GM23338 (cell line): ENCODE measurements at regions not wholly inside any gene's neighbourhood (a gene's known extent, or its start where the extent isn't known, plus 50 kb on each side); places are given as distances from the start of the nearest gene placed in this dataset.
"Not testable (repeated sequence)": the region's sequence is repeated elsewhere in the genome, so short reads cannot be mapped to it uniquely, and the experiment has no call there.

Experiments used
- ATAC-seq: fragments of 200-7000 bp; cut with Tn5 transposase; 3 replicates; pipeline ENCODE4 v1.9.1; 2020
- DNase-seq: peaks from one replicate; pipeline ENCODE4 v3.0.0-alpha.2; 2015; ENCODE audit warnings: low spot score
- H2AFZ ChIP-seq: fragments of 200-600 bp; sonication (generic); 2 replicates; pipeline ENCODE4 v1.8.0; 2016; ENCODE audit warnings: antibody characterized with exemption, mild to moderate bottlenecking, moderate library complexity
- H3F3A ChIP-seq: fragments of 200-600 bp; sonication (generic); replicated peaks from 2 replicates; pipeline ENCODE4 v1.8.0; 2017; ENCODE audit warnings: antibody characterized with exemption, mixed run types, low read depth
- H3K27ac ChIP-seq: fragments of 200-600 bp; sonication (generic); 2 replicates; pipeline ENCODE4 v1.6.1; 2016; ENCODE audit warnings: low read depth
- H3K27me3 ChIP-seq: fragments of 200-600 bp; sonication (generic); 2 replicates; pipeline ENCODE4 v1.8.0; 2016; ENCODE audit warnings: mild to moderate bottlenecking, mixed run types, moderate library complexity; ENCODE audit not compliant: insufficient read depth
- H3K36me3 ChIP-seq: fragments of 200-600 bp; sonication (generic); 2 replicates; pipeline ENCODE4 v1.8.0; 2016; ENCODE audit warnings: mild to moderate bottlenecking; ENCODE audit not compliant: insufficient read depth
- H3K4me1 ChIP-seq: fragments of 200-600 bp; sonication (generic); 2 replicates; pipeline ENCODE4 v1.8.0; 2016; ENCODE audit warnings: mild to moderate bottlenecking, moderate library complexity; ENCODE audit not compliant: insufficient read depth
- H3K4me2 ChIP-seq: fragments of 200-600 bp; sonication (generic); 2 replicates; pipeline ENCODE4 v1.7.1; 2017; ENCODE audit warnings: mixed run types
- H3K4me3 ChIP-seq: fragments of 200-600 bp; sonication (generic); 2 replicates; pipeline ENCODE4 v1.6.1; 2016; ENCODE audit warnings: mixed run types
- H3K79me2 ChIP-seq: fragments of 200-600 bp; sonication (generic); replicated peaks from 2 replicates; pipeline ENCODE4 v1.8.0; 2017; ENCODE audit warnings: mild to moderate bottlenecking; ENCODE audit not compliant: insufficient read depth
- H3K9me2 ChIP-seq: fragments of 200-600 bp; sonication (generic); 2 replicates; pipeline ENCODE4 v1.8.0; 2017; ENCODE audit not compliant: insufficient read depth
- H4K20me1 ChIP-seq: fragments of 200-600 bp; sonication (generic); replicated peaks from 2 replicates; pipeline ENCODE4 v1.8.0; 2017; ENCODE audit warnings: mild to moderate bottlenecking; ENCODE audit not compliant: insufficient read depth
- H3K27ac Mint-ChIP-seq: 2 replicates; pipeline ENCODE4 v1.8.0; 2020; ENCODE audit warnings: inconsistent platforms, mild to moderate bottlenecking, moderate library complexity, mixed read lengths
- H3K27me3 Mint-ChIP-seq: 3 replicates; pipeline ENCODE4 v1.8.0; 2022; ENCODE audit warnings: low read depth, mild to moderate bottlenecking, moderate library complexity, mixed read lengths, inconsistent platforms; ENCODE audit not compliant: insufficient read depth, poor library complexity
- H3K36me3 Mint-ChIP-seq: 3 replicates; pipeline ENCODE4 v1.8.0; 2021; ENCODE audit warnings: low read depth, mild to moderate bottlenecking, inconsistent platforms, moderate library complexity, mixed read lengths
- H3K4me1 Mint-ChIP-seq: 3 replicates; pipeline ENCODE4 v1.8.0; 2020; ENCODE audit warnings: mild to moderate bottlenecking, inconsistent platforms, mixed read lengths
- H3K4me3 Mint-ChIP-seq: 3 replicates; pipeline ENCODE4 v1.8.0; 2021; ENCODE audit warnings: moderate library complexity, mild to moderate bottlenecking, inconsistent platforms, mixed read lengths
- H3K9me3 Mint-ChIP-seq: 3 replicates; pipeline ENCODE4 v1.8.0; 2020; ENCODE audit warnings: moderate library complexity, mild to moderate bottlenecking, inconsistent platforms, mixed read lengths
- CREB1 ChIP-seq: fragments of 250-450 bp; sonication (Bioruptor Pico); IDR thresholded peaks from 2 replicates; pipeline ENCODE4 v1.5.0; 2020; ENCODE audit warnings: low read depth, mild to moderate bottlenecking, moderate library complexity
- EZH2 ChIP-seq: fragments of 200-600 bp; sonication (generic); IDR thresholded peaks from one replicate; pipeline ENCODE4 v1.8.0; 2017; ENCODE audit warnings: antibody characterized with exemption, mild to moderate bottlenecking, low read depth; ENCODE audit not compliant: unreplicated experiment
- EZH2phosphoT487 ChIP-seq: fragments of 200-600 bp; sonication (generic); IDR thresholded peaks from one replicate; pipeline ENCODE4 v1.8.1; 2018; ENCODE audit warnings: antibody characterized with exemption; ENCODE audit not compliant: unreplicated experiment
- JUNB ChIP-seq: IDR thresholded peaks from one replicate; pipeline ENCODE4 v1.6.1; 2016; ENCODE audit warnings: antibody characterized with exemption; ENCODE audit not compliant: unreplicated experiment
- POLR2AphosphoS5 ChIP-seq: IDR thresholded peaks from 2 replicates; pipeline ENCODE4 v1.6.1; 2016; ENCODE audit warnings: antibody characterized with exemption, low read depth
- ZNF331 ChIP-seq: fragments of 250-450 bp; sonication (Bioruptor Pico); IDR thresholded peaks from 2 replicates; pipeline ENCODE4 v1.5.0; 2020; ENCODE audit warnings: low read depth, mild to moderate bottlenecking, moderate library complexity
- TF ChIP-seq, protein P1 (sequence below): fragments of 250-450 bp; sonication (Bioruptor Pico); IDR thresholded peaks from 2 replicates; pipeline ENCODE4 v1.5.0; 2020; ENCODE audit warnings: mild to moderate bottlenecking, moderate library complexity
- TF ChIP-seq, protein P2 (sequence below): IDR thresholded peaks from one replicate; pipeline ENCODE4 v1.6.1; 2018; ENCODE audit warnings: antibody characterized with exemption; ENCODE audit not compliant: unreplicated experiment
- TF ChIP-seq, protein P3 (sequence below), 2 experiments: fragments of 200-600 bp in 1 of 2; sonication (generic) in 1 of 2; conservative IDR thresholded peaks; 2 replicates each; pipeline versions ENCODE4 v1.5.1 to v1.6.1; 2016 to 2017; ENCODE audit warnings: antibody characterized with exemption in 2 of 2, low read depth in 2 of 2, mild to moderate bottlenecking in 2 of 2, moderate library complexity in 1 of 2

DNA sequence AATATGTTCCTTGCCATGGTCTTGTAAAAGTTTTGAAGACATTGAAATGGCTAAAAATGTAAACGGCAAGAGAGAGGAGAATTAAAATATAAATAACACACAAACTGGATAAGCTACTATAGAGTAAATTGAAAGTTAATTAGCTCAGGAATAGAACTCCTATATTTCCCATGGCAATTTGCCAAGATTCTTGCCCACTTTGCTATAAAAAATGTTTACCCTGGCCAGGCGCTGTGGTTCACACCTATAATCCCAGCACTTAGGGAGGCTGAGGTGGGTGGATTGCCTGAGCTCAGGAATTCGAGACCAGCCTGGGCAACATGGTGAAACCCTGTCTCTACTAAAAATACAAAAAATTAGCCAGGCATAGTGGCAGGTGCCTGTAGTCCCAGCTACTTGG lies 138.6 kb downstream of the S1PR1 start:
- not testable (repeated sequence) for ATAC-seq, H3K27me3 Mint-ChIP-seq, H4K20me1 ChIP-seq, H3K36me3 ChIP-seq, H3K79me2 ChIP-seq, H3K36me3 Mint-ChIP-seq, H3F3A ChIP-seq, H3K9me2 ChIP-seq, H3K9me3 Mint-ChIP-seq, H2AFZ ChIP-seq, H3K27ac ChIP-seq, H3K27ac Mint-ChIP-seq, H3K27me3 ChIP-seq, H3K4me2 ChIP-seq, H3K4me3 Mint-ChIP-seq, H3K4me3 ChIP-seq, H3K4me1 ChIP-seq, DNase-seq
- H3K4me1 Mint-ChIP-seq = peaks cover 17% of the 10 kb centered on the region

DNA sequence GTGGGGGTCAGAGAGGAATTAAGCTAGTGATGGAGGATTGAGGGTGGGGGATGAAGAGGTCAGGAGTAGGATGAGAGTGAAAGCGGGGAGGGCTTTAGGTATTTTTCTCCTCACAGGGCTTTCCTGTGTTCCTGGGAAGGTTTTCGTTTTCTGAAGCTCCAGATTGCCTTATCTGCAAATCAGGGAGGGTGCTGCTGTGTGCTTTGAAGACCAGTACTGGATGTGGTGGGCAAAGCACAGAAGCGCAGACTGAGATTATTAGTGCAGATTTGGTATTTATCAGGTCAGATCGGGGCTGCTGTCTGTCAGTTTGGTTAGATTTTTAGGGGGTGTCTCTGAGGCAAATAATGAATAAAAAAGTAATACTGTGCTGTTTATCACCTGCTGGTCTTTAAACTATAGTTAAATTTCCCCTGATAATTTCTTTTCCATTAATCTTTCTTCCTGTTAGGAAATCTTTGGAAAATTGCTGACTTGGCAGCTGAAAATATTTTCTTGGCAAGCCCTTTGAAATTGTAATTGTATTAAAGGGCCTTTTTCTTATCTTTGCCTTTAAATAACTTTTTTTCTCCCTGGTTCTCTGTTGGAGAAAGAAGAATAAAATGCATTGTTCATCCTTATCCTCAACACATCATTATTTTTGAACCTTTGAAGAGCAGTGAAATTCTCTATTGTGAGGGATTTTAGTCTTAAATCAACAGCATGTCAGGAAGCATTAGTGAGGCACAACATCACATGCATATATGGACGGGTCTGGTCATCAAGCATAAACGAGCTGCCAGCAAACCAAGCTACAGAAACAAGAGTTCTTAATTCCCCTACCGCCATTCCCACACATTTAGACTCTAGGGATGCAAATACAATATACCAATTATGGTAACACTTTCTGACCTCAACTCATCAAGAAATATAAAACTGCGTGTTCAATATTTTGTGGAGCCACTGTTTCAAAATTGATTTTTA lies 139.6 kb downstream of the S1PR1 start:
- H3K36me3 Mint-ChIP-seq = peaks cover 3% of the 10 kb centered on the region; the same call in 1 of the 3 replicates
- H3K4me3 Mint-ChIP-seq = no peak overlapping the region
- no peaks in the 10 kb centered on the region for H3K27me3 ChIP-seq
- H2AFZ ChIP-seq = no peak overlapping the region; the same call in 1 of the 2 replicates
- H3K79me2 ChIP-seq = no peaks in the 10 kb centered on the region
- H4K20me1 ChIP-seq = no peaks in the 10 kb centered on the region
- H3K27ac Mint-ChIP-seq = no peak overlapping the region
- no peaks in the 10 kb centered on the region; the same call in 2 of the 3 replicates for H3K9me3 Mint-ChIP-seq
- peaks cover 9% of the 10 kb centered on the region; the same call in 1 of the 2 replicates for H3K4me1 ChIP-seq
- no peaks in the 10 kb centered on the region for H3F3A ChIP-seq
- no peak overlapping the region for H3K4me2 ChIP-seq
- H3K9me2 ChIP-seq = peaks cover 9% of the 10 kb centered on the region
- no peak overlapping the region for H3K27ac ChIP-seq
- DNase-seq = no peak
- ATAC-seq = no peak
- no peaks in the 10 kb centered on the region for H3K36me3 ChIP-seq
- H3K4me1 Mint-ChIP-seq = peaks cover 27% of the 10 kb centered on the region
- peaks cover 2% of the 10 kb centered on the region for H3K27me3 Mint-ChIP-seq
- H3K4me3 ChIP-seq = no peak overlapping the region
- TF ChIP-seq, protein P1, sequence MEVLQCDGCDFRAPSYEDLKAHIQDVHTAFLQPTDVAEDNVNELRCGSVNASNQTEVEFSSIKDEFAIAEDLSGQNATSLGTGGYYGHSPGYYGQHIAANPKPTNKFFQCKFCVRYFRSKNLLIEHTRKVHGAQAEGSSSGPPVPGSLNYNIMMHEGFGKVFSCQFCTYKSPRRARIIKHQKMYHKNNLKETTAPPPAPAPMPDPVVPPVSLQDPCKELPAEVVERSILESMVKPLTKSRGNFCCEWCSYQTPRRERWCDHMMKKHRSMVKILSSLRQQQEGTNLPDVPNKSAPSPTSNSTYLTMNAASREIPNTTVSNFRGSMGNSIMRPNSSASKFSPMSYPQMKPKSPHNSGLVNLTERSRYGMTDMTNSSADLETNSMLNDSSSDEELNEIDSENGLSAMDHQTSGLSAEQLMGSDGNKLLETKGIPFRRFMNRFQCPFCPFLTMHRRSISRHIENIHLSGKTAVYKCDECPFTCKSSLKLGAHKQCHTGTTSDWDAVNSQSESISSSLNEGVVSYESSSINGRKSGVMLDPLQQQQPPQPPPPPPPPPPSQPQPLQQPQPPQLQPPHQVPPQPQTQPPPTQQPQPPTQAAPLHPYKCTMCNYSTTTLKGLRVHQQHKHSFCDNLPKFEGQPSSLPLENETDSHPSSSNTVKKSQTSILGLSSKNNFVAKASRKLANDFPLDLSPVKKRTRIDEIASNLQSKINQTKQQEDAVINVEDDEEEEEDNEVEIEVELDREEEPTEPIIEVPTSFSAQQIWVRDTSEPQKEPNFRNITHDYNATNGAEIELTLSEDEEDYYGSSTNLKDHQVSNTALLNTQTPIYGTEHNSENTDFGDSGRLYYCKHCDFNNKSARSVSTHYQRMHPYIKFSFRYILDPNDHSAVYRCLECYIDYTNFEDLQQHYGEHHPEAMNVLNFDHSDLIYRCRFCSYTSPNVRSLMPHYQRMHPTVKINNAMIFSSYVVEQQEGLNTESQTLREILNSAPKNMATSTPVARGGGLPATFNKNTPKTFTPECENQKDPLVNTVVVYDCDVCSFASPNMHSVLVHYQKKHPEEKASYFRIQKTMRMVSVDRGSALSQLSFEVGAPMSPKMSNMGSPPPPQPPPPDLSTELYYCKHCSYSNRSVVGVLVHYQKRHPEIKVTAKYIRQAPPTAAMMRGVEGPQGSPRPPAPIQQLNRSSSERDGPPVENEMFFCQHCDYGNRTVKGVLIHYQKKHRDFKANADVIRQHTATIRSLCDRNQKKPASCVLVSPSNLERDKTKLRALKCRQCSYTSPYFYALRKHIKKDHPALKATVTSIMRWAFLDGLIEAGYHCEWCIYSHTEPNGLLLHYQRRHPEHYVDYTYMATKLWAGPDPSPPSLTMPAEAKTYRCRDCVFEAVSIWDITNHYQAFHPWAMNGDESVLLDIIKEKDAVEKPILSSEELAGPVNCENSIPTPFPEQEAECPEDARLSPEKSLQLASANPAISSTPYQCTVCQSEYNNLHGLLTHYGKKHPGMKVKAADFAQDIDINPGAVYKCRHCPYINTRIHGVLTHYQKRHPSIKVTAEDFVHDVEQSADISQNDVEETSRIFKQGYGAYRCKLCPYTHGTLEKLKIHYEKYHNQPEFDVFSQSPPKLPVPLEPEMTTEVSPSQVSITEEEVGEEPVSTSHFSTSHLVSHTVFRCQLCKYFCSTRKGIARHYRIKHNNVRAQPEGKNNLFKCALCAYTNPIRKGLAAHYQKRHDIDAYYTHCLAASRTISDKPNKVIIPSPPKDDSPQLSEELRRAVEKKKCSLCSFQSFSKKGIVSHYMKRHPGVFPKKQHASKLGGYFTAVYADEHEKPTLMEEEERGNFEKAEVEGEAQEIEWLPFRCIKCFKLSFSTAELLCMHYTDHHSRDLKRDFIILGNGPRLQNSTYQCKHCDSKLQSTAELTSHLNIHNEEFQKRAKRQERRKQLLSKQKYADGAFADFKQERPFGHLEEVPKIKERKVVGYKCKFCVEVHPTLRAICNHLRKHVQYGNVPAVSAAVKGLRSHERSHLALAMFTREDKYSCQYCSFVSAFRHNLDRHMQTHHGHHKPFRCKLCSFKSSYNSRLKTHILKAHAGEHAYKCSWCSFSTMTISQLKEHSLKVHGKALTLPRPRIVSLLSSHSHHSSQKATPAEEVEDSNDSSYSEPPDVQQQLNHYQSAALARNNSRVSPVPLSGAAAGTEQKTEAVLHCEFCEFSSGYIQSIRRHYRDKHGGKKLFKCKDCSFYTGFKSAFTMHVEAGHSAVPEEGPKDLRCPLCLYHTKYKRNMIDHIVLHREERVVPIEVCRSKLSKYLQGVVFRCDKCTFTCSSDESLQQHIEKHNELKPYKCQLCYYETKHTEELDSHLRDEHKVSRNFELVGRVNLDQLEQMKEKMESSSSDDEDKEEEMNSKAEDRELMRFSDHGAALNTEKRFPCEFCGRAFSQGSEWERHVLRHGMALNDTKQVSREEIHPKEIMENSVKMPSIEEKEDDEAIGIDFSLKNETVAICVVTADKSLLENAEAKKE (CRISPR knock-in tag) = no peak
- TF ChIP-seq EZH2phosphoT487 (no peak), JUNB (no peak), POLR2AphosphoS5 (no peak), ZNF331 (CRISPR knock-in tag) (no peak), CREB1 (CRISPR knock-in tag) (no peak), EZH2 (no peak)
- TF ChIP-seq, protein P2, sequence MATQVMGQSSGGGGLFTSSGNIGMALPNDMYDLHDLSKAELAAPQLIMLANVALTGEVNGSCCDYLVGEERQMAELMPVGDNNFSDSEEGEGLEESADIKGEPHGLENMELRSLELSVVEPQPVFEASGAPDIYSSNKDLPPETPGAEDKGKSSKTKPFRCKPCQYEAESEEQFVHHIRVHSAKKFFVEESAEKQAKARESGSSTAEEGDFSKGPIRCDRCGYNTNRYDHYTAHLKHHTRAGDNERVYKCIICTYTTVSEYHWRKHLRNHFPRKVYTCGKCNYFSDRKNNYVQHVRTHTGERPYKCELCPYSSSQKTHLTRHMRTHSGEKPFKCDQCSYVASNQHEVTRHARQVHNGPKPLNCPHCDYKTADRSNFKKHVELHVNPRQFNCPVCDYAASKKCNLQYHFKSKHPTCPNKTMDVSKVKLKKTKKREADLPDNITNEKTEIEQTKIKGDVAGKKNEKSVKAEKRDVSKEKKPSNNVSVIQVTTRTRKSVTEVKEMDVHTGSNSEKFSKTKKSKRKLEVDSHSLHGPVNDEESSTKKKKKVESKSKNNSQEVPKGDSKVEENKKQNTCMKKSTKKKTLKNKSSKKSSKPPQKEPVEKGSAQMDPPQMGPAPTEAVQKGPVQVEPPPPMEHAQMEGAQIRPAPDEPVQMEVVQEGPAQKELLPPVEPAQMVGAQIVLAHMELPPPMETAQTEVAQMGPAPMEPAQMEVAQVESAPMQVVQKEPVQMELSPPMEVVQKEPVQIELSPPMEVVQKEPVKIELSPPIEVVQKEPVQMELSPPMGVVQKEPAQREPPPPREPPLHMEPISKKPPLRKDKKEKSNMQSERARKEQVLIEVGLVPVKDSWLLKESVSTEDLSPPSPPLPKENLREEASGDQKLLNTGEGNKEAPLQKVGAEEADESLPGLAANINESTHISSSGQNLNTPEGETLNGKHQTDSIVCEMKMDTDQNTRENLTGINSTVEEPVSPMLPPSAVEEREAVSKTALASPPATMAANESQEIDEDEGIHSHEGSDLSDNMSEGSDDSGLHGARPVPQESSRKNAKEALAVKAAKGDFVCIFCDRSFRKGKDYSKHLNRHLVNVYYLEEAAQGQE = no peak
- TF ChIP-seq, protein P3, sequence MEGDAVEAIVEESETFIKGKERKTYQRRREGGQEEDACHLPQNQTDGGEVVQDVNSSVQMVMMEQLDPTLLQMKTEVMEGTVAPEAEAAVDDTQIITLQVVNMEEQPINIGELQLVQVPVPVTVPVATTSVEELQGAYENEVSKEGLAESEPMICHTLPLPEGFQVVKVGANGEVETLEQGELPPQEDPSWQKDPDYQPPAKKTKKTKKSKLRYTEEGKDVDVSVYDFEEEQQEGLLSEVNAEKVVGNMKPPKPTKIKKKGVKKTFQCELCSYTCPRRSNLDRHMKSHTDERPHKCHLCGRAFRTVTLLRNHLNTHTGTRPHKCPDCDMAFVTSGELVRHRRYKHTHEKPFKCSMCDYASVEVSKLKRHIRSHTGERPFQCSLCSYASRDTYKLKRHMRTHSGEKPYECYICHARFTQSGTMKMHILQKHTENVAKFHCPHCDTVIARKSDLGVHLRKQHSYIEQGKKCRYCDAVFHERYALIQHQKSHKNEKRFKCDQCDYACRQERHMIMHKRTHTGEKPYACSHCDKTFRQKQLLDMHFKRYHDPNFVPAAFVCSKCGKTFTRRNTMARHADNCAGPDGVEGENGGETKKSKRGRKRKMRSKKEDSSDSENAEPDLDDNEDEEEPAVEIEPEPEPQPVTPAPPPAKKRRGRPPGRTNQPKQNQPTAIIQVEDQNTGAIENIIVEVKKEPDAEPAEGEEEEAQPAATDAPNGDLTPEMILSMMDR (conservative IDR thresholded peaks at IDR 0.05; ENCODE audit: low read depth in 2 of 2) = no peak
